ENCODE measurements at regions not wholly inside any gene's neighbourhood (a gene's known extent, or its start where the extent isn't known, plus 50 kb on each side); places are given as distances from the start of the nearest gene placed in this dataset.

DNA sequence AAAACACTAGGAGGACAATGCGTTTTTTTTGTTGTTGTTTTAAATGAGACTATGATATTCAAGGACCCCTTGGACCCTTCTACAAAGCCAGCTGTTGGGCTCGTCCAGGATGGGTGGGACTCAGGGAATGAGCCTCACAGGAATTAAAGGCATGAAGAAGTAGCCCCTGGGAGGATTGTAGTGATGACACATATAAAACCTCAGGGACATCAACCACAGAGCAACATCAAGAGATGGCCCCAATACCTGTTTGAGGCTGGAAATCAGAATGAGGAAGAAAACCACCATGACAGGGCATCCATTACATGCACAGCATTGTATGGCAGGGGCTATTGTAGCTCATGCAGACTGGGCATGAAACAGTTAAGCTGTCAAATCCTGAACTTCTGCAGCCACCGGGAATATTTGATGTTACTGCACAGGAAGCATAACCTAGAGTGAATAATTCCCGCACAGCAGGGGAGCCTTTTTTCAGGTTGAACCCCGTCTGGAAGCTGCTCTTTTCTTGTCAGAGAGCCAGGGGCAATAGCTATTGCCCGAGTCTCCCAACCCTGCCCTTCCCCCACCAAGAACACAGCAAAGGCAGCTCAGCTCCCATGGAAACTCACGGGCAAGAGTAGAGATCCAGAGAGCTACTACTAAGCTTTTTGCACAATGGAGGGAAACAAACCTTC, 140.2 kb upstream of the FGGY start:
- DNase-seq = peak; percentile 70

DNA sequence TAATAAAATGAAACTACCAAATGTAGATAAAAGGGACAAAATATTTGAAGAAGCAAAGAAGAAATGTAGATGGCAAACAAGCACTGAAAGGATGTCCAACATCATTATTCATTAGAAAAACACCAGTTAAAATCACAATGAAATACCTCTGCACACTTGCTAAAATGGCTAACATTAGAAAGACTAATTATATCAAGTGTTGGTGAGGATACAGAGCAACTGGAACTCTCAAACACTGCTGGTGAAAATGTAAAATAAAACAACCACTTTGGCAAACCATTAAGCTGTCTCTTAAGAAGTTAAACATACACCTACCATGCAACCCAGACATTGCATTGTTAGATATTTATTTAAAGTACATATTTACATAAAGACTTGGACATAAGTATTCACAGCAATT, 138.6 kb upstream of the FGGY start:
- DNase-seq = no peak

DNA sequence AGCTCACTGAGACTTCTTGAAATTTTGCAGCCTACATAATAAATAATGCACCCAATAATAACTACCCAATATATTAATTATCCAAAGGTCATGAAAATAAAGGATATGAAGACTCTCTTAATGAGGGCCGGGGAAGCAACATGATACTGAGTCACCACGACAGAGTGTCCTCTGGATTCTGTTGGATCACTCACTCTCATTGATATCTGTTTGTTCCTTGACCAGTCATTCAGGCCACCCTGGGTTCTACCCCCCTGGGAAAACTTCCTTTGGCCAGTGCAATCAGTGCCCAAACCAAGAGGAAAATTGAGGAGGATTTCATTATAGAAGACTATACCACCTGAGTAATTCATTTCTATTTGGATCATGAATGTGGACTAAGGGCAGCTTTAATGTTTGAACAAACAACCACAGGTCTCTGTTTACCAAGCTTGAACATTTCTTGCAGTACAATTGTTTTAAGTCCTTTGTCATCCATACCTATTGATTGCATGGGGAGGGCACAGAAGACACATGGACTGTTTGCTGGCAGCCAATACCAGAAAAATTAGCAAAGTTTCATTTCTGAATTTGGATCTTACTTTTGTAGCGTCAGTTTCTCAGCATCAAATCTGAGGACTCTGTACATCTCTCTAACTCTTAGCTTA, 137.2 kb upstream of the FGGY start:
- DNase-seq = no peak

DNA sequence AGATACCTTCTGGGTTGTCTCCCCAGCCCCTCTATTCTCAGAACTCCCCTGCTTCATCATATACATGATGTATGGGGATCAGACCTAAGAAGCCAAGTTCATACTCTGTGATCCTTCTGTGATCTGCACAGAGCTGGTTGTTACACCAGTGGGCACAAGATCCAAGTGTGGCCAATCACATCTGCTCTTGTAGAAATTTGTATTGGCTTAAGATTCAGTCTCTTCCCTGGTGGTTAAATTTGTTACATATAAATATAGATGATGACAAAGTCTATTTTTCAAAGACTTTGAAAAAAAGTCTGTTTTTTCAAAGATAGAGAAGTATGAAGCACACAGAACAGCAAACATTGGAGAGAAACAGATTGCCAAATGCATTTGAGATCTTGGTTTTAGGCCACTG, 135.8 kb upstream of the FGGY start:
- no peak for DNase-seq

DNA sequence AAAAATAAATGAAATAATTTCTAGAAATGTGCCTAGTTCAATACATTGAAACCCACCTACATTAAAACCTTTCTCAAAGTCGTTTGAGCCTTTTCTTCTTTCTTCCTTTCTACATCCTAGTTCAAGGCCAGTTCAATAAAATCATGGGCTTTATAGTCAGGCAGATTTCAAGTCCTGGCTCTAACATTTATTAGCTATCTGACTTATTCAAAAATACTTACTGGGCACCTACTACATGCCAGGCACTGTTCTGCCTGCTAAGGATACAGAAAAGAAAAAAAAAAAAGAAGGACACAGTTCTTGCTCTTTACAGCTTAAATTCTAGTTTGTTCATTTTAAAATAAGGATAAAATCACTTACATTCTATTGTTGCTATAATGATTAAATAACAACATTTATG, 134.2 kb upstream of the FGGY start:
- DNase-seq = no peak

DNA sequence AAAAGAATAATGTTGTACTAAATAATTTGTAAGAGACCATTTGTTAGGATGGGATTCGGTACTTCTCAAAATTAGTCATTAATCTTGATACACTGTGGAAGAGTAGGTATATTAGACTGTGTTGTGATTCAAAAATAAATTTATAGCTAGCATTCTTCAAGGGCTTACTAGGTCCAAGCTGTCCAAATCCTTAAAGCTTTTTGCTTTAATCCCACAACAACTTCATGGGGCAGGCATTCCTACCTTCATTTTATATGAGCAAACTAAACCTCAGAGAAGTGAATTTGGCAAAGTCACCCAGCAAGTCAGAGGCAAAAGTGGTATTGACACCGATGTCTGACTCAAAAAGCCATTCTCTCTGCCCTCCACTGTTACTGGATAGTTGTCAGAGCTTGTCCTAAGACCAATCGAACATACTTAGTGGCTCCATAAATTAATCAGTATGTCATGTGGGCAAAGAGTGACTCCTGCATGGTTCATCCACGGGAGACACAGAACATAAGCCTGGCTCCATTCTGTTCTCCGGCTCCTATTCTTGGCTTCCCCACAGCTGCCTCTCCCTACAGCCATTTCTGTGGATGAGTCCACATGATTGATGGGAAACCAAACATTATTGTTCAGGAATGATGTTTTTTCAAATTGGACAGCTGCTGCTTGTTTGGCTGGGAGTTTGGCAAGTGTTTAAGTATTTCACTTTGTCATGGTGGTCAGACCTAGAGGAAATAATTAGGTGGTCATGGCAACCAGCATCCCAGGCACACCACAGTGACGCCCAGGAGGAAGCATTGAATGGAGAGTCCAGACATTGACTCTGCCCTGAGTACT, 133.4 kb upstream of the FGGY start:
- no peak for DNase-seq

DNA sequence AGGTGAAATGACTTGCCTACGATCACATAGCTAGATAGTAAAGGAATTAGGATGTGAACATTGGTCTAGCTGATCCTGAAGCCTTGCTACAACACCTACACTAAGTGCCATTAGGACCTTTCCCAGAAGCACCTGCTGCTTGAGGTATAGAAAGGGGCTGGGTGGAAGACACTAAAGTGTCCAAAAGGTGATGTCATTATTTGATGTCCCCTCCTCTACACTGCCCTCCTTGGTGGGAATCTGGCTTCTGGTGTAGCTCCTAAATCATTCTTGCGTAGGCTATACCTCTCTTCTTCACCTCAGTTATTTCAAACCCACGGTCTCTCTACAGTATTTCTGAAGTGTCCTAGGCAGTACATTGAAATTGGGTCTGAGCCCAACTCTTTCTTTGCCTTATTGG, 132.5 kb upstream of the FGGY start:
- no peak for DNase-seq

DNA sequence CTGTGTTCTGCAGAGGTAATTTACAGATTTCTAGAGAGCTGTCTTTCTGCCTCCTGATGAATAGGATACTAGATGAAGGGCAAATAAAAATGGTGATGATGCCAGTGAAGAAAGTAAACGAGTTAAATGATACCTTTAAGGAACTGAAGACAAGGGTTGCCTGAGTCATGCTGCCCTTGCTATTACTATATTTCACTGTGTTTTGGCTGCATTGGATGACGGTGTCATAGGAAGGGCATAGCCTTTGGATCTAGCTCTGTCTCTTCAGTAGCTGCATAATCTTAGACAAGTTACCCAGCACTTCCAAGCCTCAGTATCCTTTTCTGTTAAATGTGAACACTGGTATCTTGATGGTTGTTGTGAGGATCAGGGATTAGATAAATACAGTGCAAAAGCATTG, 131.5 kb upstream of the FGGY start:
- no peak for DNase-seq

DNA sequence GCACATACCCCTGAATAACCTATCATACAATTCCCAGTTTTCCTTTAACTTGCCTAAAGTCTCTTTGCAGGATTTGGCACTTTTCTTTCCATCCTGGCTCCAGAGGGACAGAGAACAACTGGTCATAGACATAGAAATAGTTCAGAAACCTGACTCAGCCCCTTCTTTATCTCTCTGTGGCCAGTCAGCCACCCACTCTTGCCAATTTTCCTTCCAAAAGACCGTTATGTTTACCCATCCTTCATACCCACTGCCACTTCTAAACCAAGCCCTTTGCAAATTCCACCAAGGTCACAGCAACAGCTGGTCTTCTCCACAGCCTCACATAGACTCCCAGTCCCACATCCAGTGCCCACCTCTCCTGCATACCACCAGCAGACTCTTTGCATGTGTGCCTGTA, 127.2 kb upstream of the FGGY start:
- DNase-seq = no peak

DNA sequence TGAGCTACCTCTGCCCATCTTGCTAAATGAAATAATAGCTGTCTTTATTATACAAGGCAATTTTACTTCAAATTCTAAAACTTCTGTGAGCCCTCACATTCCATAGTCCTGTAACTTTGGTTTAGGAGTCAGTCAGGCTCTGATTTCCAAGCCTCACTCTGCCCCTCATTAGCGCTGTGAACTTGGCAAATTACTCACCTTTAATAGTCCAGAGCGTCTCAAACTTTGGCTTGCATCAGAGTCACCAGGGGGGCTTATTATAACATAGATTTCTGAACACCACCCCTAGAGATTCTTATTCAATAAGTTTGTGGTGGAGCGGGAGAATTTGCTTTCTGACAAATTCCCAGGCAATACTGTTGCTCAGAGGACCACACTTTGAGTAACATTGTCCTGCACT, 126.2 kb upstream of the FGGY start:
- DNase-seq = no peak

DNA sequence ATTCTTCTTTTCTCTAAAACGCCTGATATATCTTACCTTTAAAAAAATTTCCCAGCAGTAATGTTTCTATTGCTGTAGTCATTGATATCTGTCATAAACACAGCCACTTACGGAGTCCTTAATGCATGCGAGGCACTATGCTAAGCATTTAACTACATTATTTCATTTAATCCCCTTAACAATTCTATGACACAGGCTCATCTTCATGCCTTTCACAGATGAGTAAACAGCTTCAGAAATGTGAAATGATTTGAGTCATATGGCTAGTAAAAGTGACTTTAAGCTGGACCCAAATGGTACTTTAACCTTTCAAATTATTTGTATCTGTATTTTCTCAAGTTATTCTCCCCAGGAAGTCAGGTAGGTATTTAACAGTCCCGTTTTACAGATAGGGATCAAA, 125.1 kb upstream of the FGGY start:
- no peak for DNase-seq

DNA sequence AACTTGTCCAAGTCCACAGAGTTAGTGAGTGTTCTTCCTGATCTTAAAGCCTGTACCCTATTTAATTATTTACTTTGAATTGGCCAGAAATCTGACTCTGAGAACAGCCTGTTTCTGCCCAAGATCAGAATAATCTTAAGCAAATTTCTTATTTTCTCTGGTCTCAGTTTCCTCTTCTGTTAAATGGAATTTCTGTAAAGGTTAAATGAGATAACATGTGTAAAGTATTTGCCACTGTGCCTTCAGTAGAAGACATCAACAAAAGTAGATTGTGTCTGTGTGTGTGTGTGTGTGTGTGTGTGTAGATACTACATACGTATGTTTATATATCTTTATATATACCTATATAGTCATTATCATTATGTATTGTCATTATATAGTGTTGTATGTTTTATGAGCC, 124.2 kb upstream of the FGGY start:
- DNase-seq = no peak

DNA sequence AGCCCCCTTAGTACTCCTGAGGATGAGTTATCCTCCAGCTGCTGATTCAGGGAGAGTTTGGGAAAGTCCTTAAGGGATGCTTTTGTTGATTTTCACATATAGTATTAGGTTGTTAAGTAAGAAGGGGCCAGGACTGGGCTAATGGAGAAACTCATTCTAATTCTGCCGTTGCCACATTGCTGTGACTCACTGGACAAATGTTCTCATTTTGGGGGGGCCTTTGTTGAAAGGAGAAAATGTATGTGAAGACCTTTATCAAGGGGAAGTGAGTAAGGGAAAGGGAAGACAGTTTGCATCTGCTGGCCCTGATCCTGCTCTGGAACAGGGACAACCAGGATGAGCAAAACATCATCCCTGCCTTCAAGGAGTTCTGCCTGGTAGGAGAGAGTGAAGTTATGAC, 123.2 kb upstream of the FGGY start:
- no peak for DNase-seq

DNA sequence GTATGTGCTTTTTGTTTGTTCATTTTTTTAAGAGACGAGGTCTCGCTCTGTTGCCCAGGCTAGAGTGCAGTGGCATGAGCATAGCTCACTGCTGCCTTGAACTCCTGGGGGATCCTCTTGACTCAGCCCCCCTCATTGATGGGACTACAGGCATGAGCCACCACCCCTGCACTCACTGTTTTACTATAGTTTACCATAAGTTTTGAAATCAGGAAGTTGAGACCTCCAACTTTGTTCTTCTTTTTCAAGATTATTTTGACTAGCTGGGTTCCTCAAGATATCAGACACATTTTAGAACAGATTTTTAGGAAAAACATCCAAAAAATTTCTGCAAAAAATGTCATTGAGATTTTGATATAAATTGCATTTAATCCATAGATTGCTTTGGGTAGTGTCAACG, 120.4 kb upstream of the FGGY start:
- no peak for DNase-seq

DNA sequence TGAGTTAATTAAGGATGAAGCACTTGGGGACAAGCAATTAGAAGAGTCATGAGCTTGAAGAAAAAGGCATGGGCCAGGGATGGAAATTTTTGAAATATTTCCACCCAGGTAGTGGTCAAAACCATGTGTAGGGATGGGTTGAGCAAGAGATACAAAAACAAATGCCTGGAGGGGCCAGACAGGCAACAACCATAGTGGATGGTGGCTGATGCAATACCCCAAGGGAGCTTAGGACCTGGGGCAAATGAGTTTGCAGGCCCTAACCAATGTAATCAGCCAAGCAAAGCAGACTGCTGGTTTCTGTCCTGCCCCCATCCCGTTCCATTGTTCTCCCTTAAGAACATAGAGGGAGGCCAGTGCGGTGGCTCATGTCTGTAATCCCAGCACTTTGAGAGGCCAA, 119.1 kb upstream of the FGGY start:
- no peak for DNase-seq

DNA sequence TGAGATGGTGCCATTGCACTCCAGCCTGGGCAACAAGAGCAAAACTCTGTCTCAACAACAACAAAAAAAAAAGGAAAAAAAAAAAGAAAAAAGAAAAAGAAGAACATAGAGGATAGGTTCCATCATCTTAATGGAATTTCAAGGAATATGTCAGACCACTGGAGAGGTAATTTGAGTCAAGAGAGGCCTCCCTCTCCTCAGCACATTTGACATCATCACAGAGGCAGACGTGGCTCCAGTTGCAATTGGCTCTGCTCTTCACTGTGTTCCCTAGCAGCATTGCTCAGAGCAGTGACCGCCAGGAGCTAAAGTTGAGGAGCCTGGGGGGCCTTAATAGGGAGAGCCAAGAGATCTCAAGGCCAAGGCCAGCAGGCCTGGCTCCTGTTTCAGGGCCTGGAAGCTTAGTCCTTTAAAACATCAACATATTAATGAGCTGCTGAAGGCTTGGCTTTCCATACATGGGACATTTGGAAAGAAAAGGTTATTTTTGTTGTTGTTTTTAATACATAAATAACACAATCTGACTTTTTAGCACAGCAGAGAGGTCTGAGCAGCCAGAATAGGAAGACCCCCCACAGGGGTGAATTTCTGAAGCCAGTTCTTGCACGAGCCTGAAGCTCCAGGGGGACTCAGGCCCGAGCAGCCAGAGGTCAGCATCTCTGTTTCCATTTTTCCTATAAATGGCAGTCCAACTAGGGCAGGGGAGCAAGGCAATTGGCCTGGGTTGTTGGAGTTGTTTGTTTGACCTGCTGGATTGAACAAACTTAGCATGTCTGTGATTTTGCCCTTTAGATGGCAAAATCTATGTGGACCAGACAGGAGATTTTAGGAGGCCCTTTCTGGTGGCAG, 118.3 kb upstream of the FGGY start:
- no peak for DNase-seq

DNA sequence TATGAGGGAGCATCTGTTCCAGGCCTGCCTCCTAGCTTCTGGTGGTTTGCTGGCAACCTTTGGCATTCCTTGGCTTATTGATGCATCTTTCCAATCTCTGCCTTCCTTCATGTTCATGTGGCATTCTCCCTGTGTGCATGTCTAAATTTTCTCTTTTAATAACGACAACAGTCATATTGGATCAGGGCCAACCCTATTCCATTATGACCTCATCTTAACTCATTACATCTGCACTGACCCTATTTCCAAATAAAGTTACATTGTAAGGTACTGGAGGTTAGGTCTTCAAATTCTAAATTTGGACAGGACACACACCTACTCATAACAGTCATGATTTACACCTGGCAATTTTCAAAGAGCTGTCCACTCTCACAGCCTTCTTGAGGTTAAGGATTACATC, 117.2 kb upstream of the FGGY start:
- no peak for DNase-seq

DNA sequence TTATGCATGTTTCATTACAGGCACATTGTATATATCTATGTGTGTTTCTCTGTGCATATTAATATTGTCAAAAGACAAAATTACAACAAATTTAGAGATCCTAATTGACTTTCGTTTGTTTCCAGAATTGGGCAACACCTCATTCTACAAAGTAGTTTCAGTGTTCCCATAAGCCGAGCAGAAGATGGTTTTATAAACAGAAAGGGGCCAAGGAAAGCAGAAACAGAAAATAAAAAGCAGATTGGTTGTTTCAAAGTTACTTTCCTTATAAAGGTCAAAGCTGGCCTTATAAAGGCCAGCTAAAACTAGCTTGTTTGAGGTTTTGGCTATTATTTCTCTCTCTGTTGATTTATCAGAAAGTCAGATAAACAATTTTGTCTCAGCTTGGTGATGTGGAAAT, 116.2 kb upstream of the FGGY start:
- DNase-seq = no peak

DNA sequence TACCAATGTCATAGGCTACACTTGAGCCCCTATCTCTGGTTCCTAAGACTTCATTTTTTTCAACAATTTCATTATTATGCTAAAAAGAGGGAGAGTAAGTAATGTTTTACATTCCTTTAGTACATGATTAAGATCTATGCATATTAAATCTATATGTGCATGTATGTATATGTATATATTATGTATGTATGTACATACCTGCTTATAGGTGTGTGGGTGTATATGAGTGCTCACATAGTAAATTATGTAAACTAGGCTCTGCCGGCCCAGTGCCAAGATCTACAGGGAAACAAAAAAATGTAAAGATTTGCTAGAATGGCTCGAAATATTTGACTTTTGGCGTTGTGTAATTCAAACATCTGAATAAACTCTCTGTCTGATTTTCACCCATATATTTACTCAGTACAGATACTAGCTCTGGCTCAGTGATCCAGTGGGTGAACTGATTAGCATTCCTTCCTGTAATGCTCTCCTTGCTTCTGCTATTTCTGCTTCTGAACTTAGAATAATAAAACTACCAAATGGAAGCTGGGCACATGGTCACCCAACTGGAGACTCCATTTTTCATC, 113.1 kb upstream of the FGGY start:
- DNase-seq = no peak

DNA sequence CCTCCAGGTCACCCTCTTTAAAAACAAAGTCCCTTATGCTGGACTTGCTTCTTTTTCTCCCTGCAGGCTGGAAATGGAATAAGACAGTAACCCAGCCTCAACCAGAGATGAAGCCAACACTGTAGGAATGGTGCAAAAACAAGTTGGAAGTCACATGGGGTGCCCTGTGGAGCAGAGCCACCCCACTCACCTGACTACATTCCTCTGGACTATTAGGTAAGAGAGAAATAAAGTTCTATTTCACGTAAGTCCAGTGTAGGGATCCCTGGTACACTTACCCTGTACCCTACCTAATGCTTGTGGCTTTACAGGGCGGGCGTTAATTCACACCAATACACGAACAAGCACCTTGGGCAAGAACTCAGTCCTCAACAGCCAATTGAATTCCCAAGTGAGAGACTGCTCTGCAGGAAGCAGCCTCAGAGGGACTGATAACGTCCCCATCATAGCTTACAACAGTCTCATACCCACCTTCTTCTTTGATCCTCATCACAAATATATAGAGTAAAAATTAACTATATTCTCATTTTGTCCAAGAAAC, 112.5 kb upstream of the FGGY start:
- DNase-seq = no peak

DNA sequence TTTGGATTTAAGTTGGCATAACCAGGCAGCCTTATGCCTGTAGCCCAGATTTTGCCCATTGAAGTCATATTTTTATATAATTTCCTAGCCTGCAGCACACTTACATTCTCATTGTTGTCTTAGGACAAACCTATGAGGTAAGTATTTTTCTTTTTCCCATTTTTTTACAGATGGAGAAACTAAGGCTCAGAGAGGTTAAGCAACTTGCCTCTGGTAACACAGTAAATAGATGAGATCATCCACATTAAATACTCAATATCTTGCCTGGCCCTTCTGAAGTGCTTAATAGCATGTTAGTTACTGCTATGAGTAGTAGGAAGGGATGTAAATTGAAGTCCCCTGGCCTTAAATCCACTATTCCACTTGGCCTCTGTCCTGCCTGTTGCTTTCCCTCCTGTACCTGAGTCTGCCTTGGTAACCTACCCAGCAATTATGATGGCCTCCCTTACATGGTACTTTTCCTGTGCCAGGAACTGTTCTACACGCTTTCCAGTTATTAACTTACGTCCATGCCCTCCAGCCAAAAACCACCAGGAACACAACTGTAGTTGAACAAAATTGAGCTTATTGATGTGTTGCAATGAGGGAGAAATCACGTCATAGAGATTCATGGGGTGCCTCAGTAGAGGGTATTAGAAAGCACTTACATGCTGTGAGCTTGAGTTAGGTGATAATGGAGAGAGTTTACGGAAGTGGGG, 111.6 kb upstream of the FGGY start:
- DNase-seq = no peak

DNA sequence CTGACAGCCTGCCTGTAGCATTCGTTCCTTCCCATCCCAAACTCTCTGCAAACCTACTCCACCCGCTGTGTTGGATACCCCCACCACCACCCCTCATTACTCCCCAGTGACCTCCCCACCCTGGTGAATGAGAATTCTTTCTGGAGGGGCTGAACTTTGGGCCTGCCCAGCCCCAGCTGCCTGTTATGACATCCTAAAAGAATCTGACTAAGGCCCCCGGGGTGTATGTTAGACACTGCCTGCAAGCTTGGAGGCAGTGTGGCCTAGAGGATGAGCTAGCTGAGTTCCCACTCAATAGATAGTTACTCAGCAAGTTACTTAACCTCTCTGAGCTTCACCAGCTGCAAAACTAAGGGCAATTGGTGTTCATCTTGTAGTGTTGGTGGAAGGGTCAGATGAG, 110.2 kb upstream of the FGGY start:
- no peak for DNase-seq

All from NCI-H2171 treated with DMSO at 0.1 percent for 48 hours (cell line).